H9 (cell line): ENCODE measurements at regions not wholly inside any gene's neighbourhood (a gene's known extent, or its start where the extent isn't known, plus 50 kb on each side); places are given as distances from the start of the nearest gene placed in this dataset.

Experiments used
- DNase-seq: peaks from one replicate; pipeline ENCODE4 v3.0.0-alpha.2; 2017
- H2AFZ ChIP-seq: one replicate; pipeline ENCODE4 v1.6.1; 2013; ENCODE audit warnings: mild to moderate bottlenecking, low read length, control low read depth, moderate library complexity
- H2AK5ac ChIP-seq: 2 replicates; pipeline ENCODE4 v1.6.1; 2013; ENCODE audit warnings: low read length, control low read depth, mixed read lengths; ENCODE audit not compliant: insufficient read length
- H2BK120ac ChIP-seq: one replicate; pipeline ENCODE4 v1.6.1; 2013; ENCODE audit warnings: low read depth, mild to moderate bottlenecking, low read length, control low read depth, inconsistent platforms; ENCODE audit not compliant: poor library complexity, severe bottlenecking
- H2BK12ac ChIP-seq: 2 replicates; pipeline ENCODE4 v1.6.1; 2013; ENCODE audit warnings: low read length, control low read depth, mixed read lengths, low read depth; ENCODE audit not compliant: insufficient read length
- H2BK15ac ChIP-seq: 2 replicates; pipeline ENCODE4 v1.6.1; 2013; ENCODE audit warnings: low read depth, low read length, control low read depth
- H2BK20ac ChIP-seq: one replicate; pipeline ENCODE4 v1.6.1; 2013; ENCODE audit warnings: low read depth, mild to moderate bottlenecking, low read length, control low read depth, inconsistent platforms; ENCODE audit not compliant: poor library complexity, severe bottlenecking
- H2BK5ac ChIP-seq: 2 replicates; pipeline ENCODE4 v1.6.1; 2013; ENCODE audit warnings: low read length, control low read depth, mixed read lengths; ENCODE audit not compliant: insufficient read length
- H3K14ac ChIP-seq: 2 replicates; pipeline ENCODE4 v1.6.1; 2013; ENCODE audit warnings: low read length, control low read depth; ENCODE audit not compliant: insufficient read depth
- H3K18ac ChIP-seq: 2 replicates; pipeline ENCODE4 v1.6.1; 2013; ENCODE audit warnings: low read depth, mild to moderate bottlenecking, mixed read lengths, low read length, control low read depth; ENCODE audit not compliant: insufficient read length
- H3K23ac ChIP-seq: 2 replicates; pipeline ENCODE4 v1.6.1; 2013; ENCODE audit warnings: low read length, control low read depth, mixed read lengths, low read depth; ENCODE audit not compliant: insufficient read length
- H3K23me2 ChIP-seq: 2 replicates; pipeline ENCODE4 v1.6.1; 2013; ENCODE audit warnings: low read depth, mild to moderate bottlenecking, mixed read lengths, low read length, control low read depth; ENCODE audit not compliant: insufficient read length, poor library complexity, severe bottlenecking
- H3K27ac ChIP-seq: 2 replicates; pipeline ENCODE4 v1.5.1; 2013; ENCODE audit warnings: low read length, control low read depth, mixed read lengths, low read depth; ENCODE audit not compliant: insufficient read length
- H3K27me3 ChIP-seq: 2 replicates; pipeline ENCODE4 v1.6.1; 2013; ENCODE audit warnings: low read length, control low read depth, inconsistent platforms; ENCODE audit not compliant: insufficient read depth
- H3K4ac ChIP-seq: 2 replicates; pipeline ENCODE4 v1.6.1; 2013; ENCODE audit warnings: low read depth, mild to moderate bottlenecking, control low read depth, inconsistent platforms, low read length, moderate library complexity
- H3K4me1 ChIP-seq: 2 replicates; pipeline ENCODE4 v1.6.1; 2013; ENCODE audit warnings: low read length, control low read depth, inconsistent platforms; ENCODE audit not compliant: insufficient read depth
- H3K4me2 ChIP-seq: 2 replicates; pipeline ENCODE4 v1.6.1; 2013; ENCODE audit warnings: low read length, control low read depth, mixed read lengths; ENCODE audit not compliant: insufficient read length, insufficient read depth
- H3K56ac ChIP-seq: 2 replicates; pipeline ENCODE4 v1.6.1; 2013; ENCODE audit warnings: low read depth, mild to moderate bottlenecking, mixed read lengths, low read length, control low read depth; ENCODE audit not compliant: insufficient read length
- H3K79me1 ChIP-seq: 2 replicates; pipeline ENCODE4 v1.6.1; 2013; ENCODE audit warnings: low read depth, mild to moderate bottlenecking, moderate library complexity, low read length, control low read depth, inconsistent platforms; ENCODE audit not compliant: insufficient read depth, poor library complexity, severe bottlenecking
- H3K79me2 ChIP-seq: 2 replicates; pipeline ENCODE4 v1.6.1; 2013; ENCODE audit warnings: low read length, control low read depth, inconsistent platforms; ENCODE audit not compliant: insufficient read depth
- H3K9ac ChIP-seq: 2 replicates; pipeline ENCODE4 v1.6.1; 2013; ENCODE audit warnings: low read length, control low read depth, mixed read lengths; ENCODE audit not compliant: insufficient read length; ENCODE audit errors: extremely low read depth
- H3K9me3 ChIP-seq: one replicate; pipeline ENCODE4 v1.6.1; 2013; ENCODE audit warnings: low read depth, low read length, inconsistent platforms; ENCODE audit not compliant: control insufficient read depth
- H3T11ph ChIP-seq: one replicate; pipeline ENCODE4 v1.6.1; 2013; ENCODE audit warnings: mild to moderate bottlenecking, low read length, control low read depth, inconsistent platforms
- H4K20me1 ChIP-seq: one replicate; pipeline ENCODE4 v1.6.1; 2013; ENCODE audit not compliant: control insufficient read depth, insufficient read length, insufficient read depth
- H4K5ac ChIP-seq: 2 replicates; pipeline ENCODE4 v1.6.1; 2013; ENCODE audit warnings: low read depth, mild to moderate bottlenecking, mixed read lengths, low read length, control low read depth; ENCODE audit not compliant: insufficient read length
- H4K8ac ChIP-seq: replicated peaks from 2 replicates; pipeline ENCODE4 v1.6.1; 2013; ENCODE audit warnings: low read length, control low read depth, mixed read lengths, low read depth; ENCODE audit not compliant: insufficient read length
- H4K91ac ChIP-seq: 2 replicates; pipeline ENCODE4 v1.6.1; 2013; ENCODE audit warnings: low read depth, mild to moderate bottlenecking, moderate library complexity, mixed read lengths, low read length, control low read depth; ENCODE audit not compliant: insufficient read length
- H3K27ac Mint-ChIP-seq, 3 experiments: 2 replicates in 2 of 3; 3 replicates in 1 of 3; pipeline ENCODE4 v1.8.0; 2020 to 2021; ENCODE audit warnings: mixed read lengths in 3 of 3, mild to moderate bottlenecking in 1 of 3, moderate library complexity in 1 of 3
- H3K27me3 Mint-ChIP-seq: 2 replicates; pipeline ENCODE4 v1.8.0; 2021; ENCODE audit warnings: low read depth, mild to moderate bottlenecking, moderate library complexity, mixed read lengths
- H3K36me3 Mint-ChIP-seq, 3 experiments: 2 replicates in 2 of 3; 3 replicates in 1 of 3; pipeline ENCODE4 v1.8.0; 2020 to 2021; ENCODE audit warnings: low read depth in 3 of 3, mixed read lengths in 3 of 3; ENCODE audit not compliant: insufficient read depth in 1 of 3
- H3K4me1 Mint-ChIP-seq, 2 experiments: 2 replicates each; pipeline ENCODE4 v1.8.0; 2020; ENCODE audit warnings: mixed read lengths in 2 of 2
- H3K4me3 Mint-ChIP-seq, 2 experiments: 2 replicates in 1 of 2; 3 replicates in 1 of 2; pipeline ENCODE4 v1.8.0; 2020 to 2021; ENCODE audit warnings: mild to moderate bottlenecking in 2 of 2, mixed read lengths in 2 of 2, moderate library complexity in 1 of 2
- H3K9me3 Mint-ChIP-seq, 2 experiments: 2 replicates in 1 of 2; 3 replicates in 1 of 2; pipeline ENCODE4 v1.8.0; 2020; ENCODE audit warnings: mild to moderate bottlenecking in 2 of 2, mixed read lengths in 2 of 2, moderate library complexity in 1 of 2
- CTCF ChIP-seq: fragments of 200-600 bp; sonication (generic); conservative IDR thresholded peaks from 3 replicates; pipeline ENCODE4 v1.8.0; 2021; ENCODE audit warnings: antibody characterized with exemption, mild to moderate bottlenecking
- WGBS: extraction: QIAGEN DNeasy Blood & Tissue Kit; methylation state at CpG from one replicate; pipeline ENCODE4 v1.1.7; 2013; ENCODE audit warnings: missing lambda C conversion rate, low lambda C conversion rate, mixed read lengths; ENCODE audit not compliant: insufficient read length; ENCODE audit errors: extremely low coverage; 5-methylcytosine and 5-hydroxymethylcytosine counted together

- Histone ChIP-seq H4K8ac (no peak overlapping the region), H3K23ac (no peak overlapping the region), H4K5ac (no peak overlapping the region), H2AK5ac (no peak overlapping the region), H3K18ac (no peak overlapping the region), H3K4me1 (0 out of 2 replicates have a peak, but pooled peaks cover 2% of the 10 kb centered on the region), H3K4me2 (no peak overlapping the region), H3K27ac (no peak overlapping the region), H3K79me2 (no peaks in the 10 kb centered on the region), H2BK12ac (no peak overlapping the region), H3K9ac (no peak overlapping the region), H3K79me1 (no peaks in the 10 kb centered on the region), H2BK120ac (no peak overlapping the region), H3K14ac (no peak overlapping the region), H3K56ac (no peak overlapping the region), H2BK5ac (no peak overlapping the region), H4K20me1 (no peaks in the 10 kb centered on the region), H3K27me3 (no peaks in the 10 kb centered on the region), H2BK20ac (no peak overlapping the region), H2BK15ac (no peak overlapping the region), H3K4ac (no peak overlapping the region), H2AFZ (no peak overlapping the region), H3K23me2 (no peaks in the 10 kb centered on the region), H4K91ac (no peak overlapping the region), H3T11ph (no peak overlapping the region), H3K9me3 (no peaks in the 10 kb centered on the region)
- no peak for TF ChIP-seq CTCF
- Mint-ChIP-seq H3K27ac (no peak overlapping the region), H3K4me1 (peaks cover 5 to 19% of the 10 kb centered on the region in 2 experiments), H3K4me3 (no peak overlapping the region), H3K9me3 (no peaks in the 10 kb centered on the region; a peak in 1 of 5 replicates), H3K27me3 (no peaks in the 10 kb centered on the region), H3K36me3 (no peaks in the 10 kb centered on the region)
- WGBS, result no CpG with 5 or more reads among the region's 1 CpG
- no peak for DNase-seq
Measured at GRCh38 chr4:136106753-136107152, 1425.5 kb downstream of the PCDH18 start.
